ENCODE measurements at regions not wholly inside any gene's neighbourhood (a gene's known extent, or its start where the extent isn't known, plus 50 kb on each side); places are given as distances from the start of the nearest gene placed in this dataset.

DNA sequence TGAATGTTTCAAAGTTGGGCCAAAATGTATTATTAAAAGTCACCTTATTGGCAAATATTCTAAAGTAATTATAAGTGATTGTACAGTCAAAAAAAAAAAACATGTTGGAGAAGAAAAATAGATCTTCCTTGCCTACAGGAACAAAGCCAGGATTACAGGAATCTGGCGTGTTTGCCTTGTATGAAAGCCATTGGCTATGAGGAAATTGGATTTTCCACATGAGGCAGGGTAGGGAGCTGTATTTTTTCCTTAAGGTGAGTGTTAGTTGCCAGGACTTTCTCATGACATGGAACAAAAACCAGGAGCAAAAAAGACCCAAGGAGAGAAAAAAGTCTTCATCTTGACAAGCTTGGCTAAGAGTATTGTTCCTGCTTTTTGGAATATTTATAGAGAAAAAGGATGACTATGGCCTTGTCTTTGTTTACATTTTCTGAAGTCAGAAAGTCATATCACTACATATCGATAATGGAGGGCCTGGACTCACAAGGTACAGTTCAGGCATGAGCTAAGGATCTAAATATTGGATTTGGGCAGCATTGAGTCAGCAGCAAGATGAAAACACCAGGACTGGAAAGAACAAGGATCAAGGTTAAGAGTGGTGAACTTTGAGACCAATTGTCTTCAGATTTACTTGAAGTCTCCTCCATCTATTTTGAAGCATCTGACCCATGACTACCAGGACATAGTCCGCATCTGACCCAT lies 68.4 kb upstream of the FLRT2 start:
- TF ChIP-seq, protein P1, sequence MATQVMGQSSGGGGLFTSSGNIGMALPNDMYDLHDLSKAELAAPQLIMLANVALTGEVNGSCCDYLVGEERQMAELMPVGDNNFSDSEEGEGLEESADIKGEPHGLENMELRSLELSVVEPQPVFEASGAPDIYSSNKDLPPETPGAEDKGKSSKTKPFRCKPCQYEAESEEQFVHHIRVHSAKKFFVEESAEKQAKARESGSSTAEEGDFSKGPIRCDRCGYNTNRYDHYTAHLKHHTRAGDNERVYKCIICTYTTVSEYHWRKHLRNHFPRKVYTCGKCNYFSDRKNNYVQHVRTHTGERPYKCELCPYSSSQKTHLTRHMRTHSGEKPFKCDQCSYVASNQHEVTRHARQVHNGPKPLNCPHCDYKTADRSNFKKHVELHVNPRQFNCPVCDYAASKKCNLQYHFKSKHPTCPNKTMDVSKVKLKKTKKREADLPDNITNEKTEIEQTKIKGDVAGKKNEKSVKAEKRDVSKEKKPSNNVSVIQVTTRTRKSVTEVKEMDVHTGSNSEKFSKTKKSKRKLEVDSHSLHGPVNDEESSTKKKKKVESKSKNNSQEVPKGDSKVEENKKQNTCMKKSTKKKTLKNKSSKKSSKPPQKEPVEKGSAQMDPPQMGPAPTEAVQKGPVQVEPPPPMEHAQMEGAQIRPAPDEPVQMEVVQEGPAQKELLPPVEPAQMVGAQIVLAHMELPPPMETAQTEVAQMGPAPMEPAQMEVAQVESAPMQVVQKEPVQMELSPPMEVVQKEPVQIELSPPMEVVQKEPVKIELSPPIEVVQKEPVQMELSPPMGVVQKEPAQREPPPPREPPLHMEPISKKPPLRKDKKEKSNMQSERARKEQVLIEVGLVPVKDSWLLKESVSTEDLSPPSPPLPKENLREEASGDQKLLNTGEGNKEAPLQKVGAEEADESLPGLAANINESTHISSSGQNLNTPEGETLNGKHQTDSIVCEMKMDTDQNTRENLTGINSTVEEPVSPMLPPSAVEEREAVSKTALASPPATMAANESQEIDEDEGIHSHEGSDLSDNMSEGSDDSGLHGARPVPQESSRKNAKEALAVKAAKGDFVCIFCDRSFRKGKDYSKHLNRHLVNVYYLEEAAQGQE (IDR thresholded peaks at IDR 0.05; ENCODE audit: insufficient read depth in 1 of 2, low read depth in 2 of 2, low read length in 2 of 2) = no peak
- no peak for TF ChIP-seq POLR2AphosphoS5 (IDR thresholded peaks at IDR 0.05; ENCODE audit: low read depth, low read length)
